ENCODE measurements at regions not wholly inside any gene's neighbourhood (a gene's known extent, or its start where the extent isn't known, plus 50 kb on each side); places are given as distances from the start of the nearest gene placed in this dataset.

GRCh38 chr11:27233654-27234042 is 129.4 kb downstream of the CCDC34 start:
- no peak for TF ChIP-seq CTCF (IDR thresholded peaks at IDR 0.05)
- TF ChIP-seq POLR2AphosphoS5 (IDR thresholded peaks at IDR 0.05; ENCODE audit: low read depth, low read length) = no peak
